Endothelial cell of umbilical vein (primary cell): ENCODE measurements at regions not wholly inside any gene's neighbourhood (a gene's known extent, or its start where the extent isn't known, plus 50 kb on each side); places are given as distances from the start of the nearest gene placed in this dataset.

Experiments used
- BruUV-seq: library from RNA; stranded (reverse); fragments of 400-500 nt; replicated peaks from 2 replicates; lab custom pipeline; 2021; lab: Mats Ljungman, UMichigan
- CTCF ChIA-PET: fragments of 300-600, 350-600 bp; sonication (Branson Sonifier 250); formaldehyde crosslinking; loops from one replicate; lab custom pipeline; 2021; ENCODE audit warnings: antibody characterized with exemption, inconsistent platforms; lab: Charles Lee
- POLR2A ChIA-PET: fragments of 300-600, 350-600 bp; sonication (Branson Sonifier 250); formaldehyde crosslinking; loops from one replicate; lab custom pipeline; 2021; ENCODE audit warnings: antibody characterized with exemption, inconsistent platforms; lab: Charles Lee
- DNase-seq: peaks from one replicate; pipeline ENCODE4 v3.0.0-alpha.2; 2011; ENCODE audit warnings: low read depth, low spot score
- FAIRE-seq: peaks from 2 replicates; lab custom pipeline; 2011; peaks lifted over from hg19 to GRCh38; lab: Jason Lieb, UNC
- H2AFZ ChIP-seq: 2 replicates; pipeline ENCODE4 v1.6.0; 2012; ENCODE audit warnings: low read depth, low read length, control low read depth, inconsistent platforms
- H3K27ac ChIP-seq: 2 replicates; pipeline ENCODE4 v1.5.1; 2011; ENCODE audit warnings: low read depth, mild to moderate bottlenecking, control low read depth, low read length, moderate library complexity; ENCODE audit not compliant: insufficient read depth
- H3K27me3 ChIP-seq, 2 experiments: 2 replicates each; pipeline versions ENCODE4 v1.6.0 to v1.6.1; 2011; ENCODE audit warnings: low read length in 2 of 2, mixed read lengths in 1 of 2; ENCODE audit not compliant: control insufficient read depth in 2 of 2, insufficient read depth in 2 of 2
- H3K36me3 ChIP-seq, 2 experiments: 2 replicates in 1 of 2; 3 replicates in 1 of 2; pipeline ENCODE4 v1.5.1; 2011; ENCODE audit warnings: low read length in 2 of 2, mild to moderate bottlenecking in 1 of 2, moderate library complexity in 1 of 2; ENCODE audit not compliant: control insufficient read depth in 2 of 2, insufficient read depth in 2 of 2; ENCODE audit errors: extremely low read depth in 1 of 2
- H3K4me1 ChIP-seq: 3 replicates; pipeline ENCODE4 v1.5.1; 2011; ENCODE audit warnings: mild to moderate bottlenecking, low read length; ENCODE audit not compliant: control insufficient read depth, insufficient read depth; ENCODE audit errors: extremely low read depth
- H3K4me2 ChIP-seq: 2 replicates; pipeline ENCODE4 v1.6.1; 2011; ENCODE audit warnings: low read length, control low read depth, mixed read lengths; ENCODE audit not compliant: insufficient read depth
- H3K4me3 ChIP-seq, 3 experiments: fragments of 200-600 bp in 1 of 3; sonication (generic), shearing (Covaris generic) in 1 of 3; replicated peaks in 1 of 3; 2 replicates each; pipeline ENCODE4 v1.5.1; 2011 to 2016; ENCODE audit warnings: control low read depth in 3 of 3, low read length in 3 of 3, mild to moderate bottlenecking in 2 of 3, inconsistent platforms in 1 of 3, low read depth in 1 of 3, moderate library complexity in 1 of 3; ENCODE audit not compliant: insufficient read depth in 1 of 3
- H3K79me2 ChIP-seq: 2 replicates; pipeline ENCODE4 v1.6.0; 2012; ENCODE audit warnings: low read length, inconsistent platforms; ENCODE audit not compliant: control insufficient read depth, insufficient read depth
- H3K9ac ChIP-seq: replicated peaks from 2 replicates; pipeline ENCODE3; 2011; ENCODE audit warnings: low read length, control low read depth; ENCODE audit not compliant: insufficient read depth; ENCODE audit errors: extremely low read depth
- H3K9me1 ChIP-seq: replicated peaks from 3 replicates; pipeline ENCODE4 v1.6.0; 2011; ENCODE audit warnings: mild to moderate bottlenecking, low read length; ENCODE audit not compliant: control insufficient read depth, insufficient read depth; ENCODE audit errors: extremely low read depth
- H3K9me3 ChIP-seq: replicated peaks from 2 replicates; pipeline ENCODE4 v1.5.1; 2012; ENCODE audit warnings: low read length, inconsistent platforms; ENCODE audit not compliant: control insufficient read depth, insufficient read depth
- H4K20me1 ChIP-seq: replicated peaks from 2 replicates; pipeline ENCODE3; 2011; ENCODE audit warnings: mild to moderate bottlenecking, low read length; ENCODE audit not compliant: control insufficient read depth, insufficient read depth; ENCODE audit errors: extremely low read depth
- CTCF ChIP-seq, 2 donors: IDR thresholded peaks; 1 replicate in 1 of 2; 2 replicates in 1 of 2; pipeline ENCODE4 v1.5.1; 2011; ENCODE audit warnings: low read length in 2 of 2, mild to moderate bottlenecking in 2 of 2, moderate library complexity in 2 of 2, control low read depth in 1 of 2, inconsistent platforms in 1 of 2, low read depth in 1 of 2; ENCODE audit not compliant: insufficient read depth in 1 of 2; ENCODE audit errors: extremely low read depth in 1 of 2
- EZH2 ChIP-seq: IDR thresholded peaks from 2 replicates; pipeline ENCODE4 v1.6.1; 2012; ENCODE audit warnings: borderline replicate concordance, low read depth, mild to moderate bottlenecking, moderate library complexity, low read length, inconsistent platforms; ENCODE audit not compliant: severe bottlenecking
- FOS ChIP-seq: IDR thresholded peaks from 2 replicates; pipeline ENCODE4 v1.6.1; 2011; ENCODE audit warnings: mild to moderate bottlenecking, low read length, moderate library complexity, borderline replicate concordance; ENCODE audit not compliant: insufficient read depth
- GATA2 ChIP-seq: IDR thresholded peaks from 2 replicates; pipeline ENCODE4 v1.7.0; 2011; ENCODE audit warnings: low read depth, mild to moderate bottlenecking, moderate library complexity, mixed read lengths, low read length; ENCODE audit not compliant: insufficient read length, insufficient read depth
- JUN ChIP-seq: IDR thresholded peaks from 2 replicates; pipeline ENCODE4 v1.6.1; 2011; ENCODE audit warnings: borderline replicate concordance, low read depth; ENCODE audit not compliant: insufficient read length, insufficient read depth
- MAX ChIP-seq: IDR thresholded peaks from 2 replicates; pipeline ENCODE4 v1.6.1; 2011; ENCODE audit not compliant: insufficient read depth, insufficient read length
- MYC ChIP-seq: IDR thresholded peaks from one replicate; pipeline ENCODE4 v1.6.1; 2011; ENCODE audit warnings: mild to moderate bottlenecking, low read depth, low read length
- POLR2A ChIP-seq: IDR thresholded peaks from 2 replicates; pipeline ENCODE4 v1.6.1; 2012; ENCODE audit warnings: low read depth, mild to moderate bottlenecking, control low read depth, low read length
- POLR2AphosphoS5 ChIP-seq: IDR thresholded peaks from 2 replicates; pipeline ENCODE4 v1.6.1; 2012; ENCODE audit warnings: low read depth, mild to moderate bottlenecking, control low read depth, low read length, moderate library complexity; ENCODE audit not compliant: insufficient read depth
- dilution Hi-C: fragments of 300-500 bp; cut with MboI; formaldehyde crosslinking; loops from one replicate; pipeline ENCODE4 v1.15.0; 2019; ENCODE audit warnings: low sequenced_read_pairs; ENCODE audit not compliant: extremely low pct_ligation_motif_present
- intact Hi-C: fragments of 100-400 bp; cut with micrococcal nuclease; formaldehyde crosslinking; loops from one replicate; pipeline ENCODE4 v1.10.0; 2022

DNA sequence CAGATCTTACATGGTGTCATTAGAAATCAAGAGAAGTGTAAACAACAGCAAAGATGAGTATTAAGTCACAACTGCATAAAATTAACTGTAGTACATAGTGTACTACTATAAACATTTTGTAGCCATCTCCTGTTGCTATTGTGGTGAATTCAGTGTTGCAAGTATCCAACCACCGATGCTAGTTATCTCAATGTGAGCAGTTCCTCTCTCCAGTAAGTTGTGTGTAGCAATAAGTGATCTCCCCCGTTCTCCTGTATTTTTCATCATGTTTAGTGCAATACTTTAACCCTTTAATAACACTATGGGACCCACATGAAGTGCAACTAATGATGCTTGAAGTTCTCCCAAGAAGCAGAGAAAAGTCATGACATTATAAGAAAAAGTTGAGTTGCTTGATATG, 264.7 kb upstream of the KCNH8 start:
- no TSS peak for BruUV-seq
- FAIRE-seq: no peak
- H3K27ac ChIP-seq: no peak overlapping the region
- ChIA-PET CTCF (no interaction called here), POLR2A (no interaction called here)
- peaks cover 3% of the 10 kb centered on the region for H3K9me3 ChIP-seq
- no peaks in the 10 kb centered on the region for H3K79me2 ChIP-seq
- H3K4me1 ChIP-seq: no peaks in the 10 kb centered on the region
- no peaks in the 10 kb centered on the region for H4K20me1 ChIP-seq
- no peak overlapping the region for H3K9ac ChIP-seq
- no peak overlapping the region for H3K4me3 ChIP-seq
- no peaks in the 10 kb centered on the region for H3K36me3 ChIP-seq
- TF ChIP-seq GATA2 (no peak), POLR2A (no peak), EZH2 (no peak), CTCF (IDR thresholded peaks at IDR 0.05; ENCODE audit: extremely low read depth in 1 of 2, insufficient read depth in 1 of 2, low read depth in 1 of 2, low read length in 2 of 2) (no peak), FOS (no peak), MYC (no peak), JUN (no peak), POLR2AphosphoS5 (no peak), MAX (no peak)
- no peaks in the 10 kb centered on the region for H3K9me1 ChIP-seq
- H3K27me3 ChIP-seq: no peaks in the 10 kb centered on the region
- DNase-seq: no peak
- dilution Hi-C loops (no loop called here), intact Hi-C loops (no loop called here)
- no peak overlapping the region for H3K4me2 ChIP-seq
- no peak overlapping the region for H2AFZ ChIP-seq
